ENCODE measurements at regions not wholly inside any gene's neighbourhood (a gene's known extent, or its start where the extent isn't known, plus 50 kb on each side); places are given as distances from the start of the nearest gene placed in this dataset.

DNA sequence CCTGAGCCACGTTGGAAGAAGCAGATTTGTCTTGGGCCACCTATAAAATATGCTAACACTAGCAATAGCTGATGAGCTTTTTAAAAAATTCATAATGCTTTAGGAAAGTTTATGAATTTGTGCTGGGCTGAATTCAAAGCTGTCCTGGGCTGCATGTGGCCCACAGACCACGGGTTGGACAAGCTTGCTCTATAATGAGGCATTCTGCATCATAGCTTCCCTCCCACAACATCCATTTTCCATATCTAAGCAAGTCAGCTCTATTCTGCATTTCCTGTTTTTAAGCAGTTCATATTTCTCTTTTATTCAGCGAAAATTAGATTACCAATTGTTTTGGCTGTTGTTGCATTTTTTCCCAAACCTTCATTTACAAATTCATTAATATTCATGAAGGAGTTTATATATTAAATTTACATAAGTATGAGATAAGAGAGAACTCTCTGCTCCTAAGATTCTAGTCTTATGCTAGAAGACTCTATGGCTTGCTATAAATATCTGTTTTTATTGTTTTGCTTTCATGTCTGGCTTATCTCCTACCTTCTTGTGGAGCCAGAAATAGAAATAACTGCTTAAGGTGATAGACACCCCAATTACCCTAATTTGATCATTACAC, 114.5 kb upstream of the HNRNPA3 start:
- BruUV-seq (replicated peaks), result no TSS peak
- Histone ChIP-seq H4K20me1 (ENCODE audit: low read length) (no peaks in the 10 kb centered on the region), H3K4me3 (ENCODE audit: low read length) (no peak overlapping the region), H3K9me2 (replicated peaks; ENCODE audit: low read length) (no peaks in the 10 kb centered on the region), H3K4me2 (ENCODE audit: low read length) (no peak overlapping the region), H3K4me1 (ENCODE audit: insufficient read depth, low read length) (no peaks in the 10 kb centered on the region), H3K27ac (ENCODE audit: low read length) (no peak overlapping the region), H3K27me3 (ENCODE audit: low read length) (peaks cover 43% of the 10 kb centered on the region), H2AFZ (ENCODE audit: low read length) (no peak overlapping the region), H3K9ac (ENCODE audit: low read length) (no peak overlapping the region), H3K36me3 (ENCODE audit: low read depth, low read length) (no peaks in the 10 kb centered on the region), H3F3A (ENCODE audit: low read length, unreplicated experiment) (no peaks in the 10 kb centered on the region), H3K79me2 (ENCODE audit: low read length) (no peaks in the 10 kb centered on the region), H3K9me3 (ENCODE audit: low read length) (no peaks in the 10 kb centered on the region)
- intact Hi-C loops (cut with micrococcal nuclease), result no loop called here
- POLR2A ChIA-PET (ENCODE audit: unreplicated experiment), result interaction anchor here (0.6 kb wide), 1 partner anchor 47 kb away, joined by 3 read pairs; no protein-coding TSS in a partner anchor
- TF ChIP-seq EZH2 (IDR thresholded peaks at IDR 0.05; ENCODE audit: low read length, unreplicated experiment), result no peak
- TF ChIP-seq EZH2phosphoT487 (IDR thresholded peaks at IDR 0.05; ENCODE audit: borderline replicate concordance, low read length), result no peak
- TF ChIP-seq, protein P1, sequence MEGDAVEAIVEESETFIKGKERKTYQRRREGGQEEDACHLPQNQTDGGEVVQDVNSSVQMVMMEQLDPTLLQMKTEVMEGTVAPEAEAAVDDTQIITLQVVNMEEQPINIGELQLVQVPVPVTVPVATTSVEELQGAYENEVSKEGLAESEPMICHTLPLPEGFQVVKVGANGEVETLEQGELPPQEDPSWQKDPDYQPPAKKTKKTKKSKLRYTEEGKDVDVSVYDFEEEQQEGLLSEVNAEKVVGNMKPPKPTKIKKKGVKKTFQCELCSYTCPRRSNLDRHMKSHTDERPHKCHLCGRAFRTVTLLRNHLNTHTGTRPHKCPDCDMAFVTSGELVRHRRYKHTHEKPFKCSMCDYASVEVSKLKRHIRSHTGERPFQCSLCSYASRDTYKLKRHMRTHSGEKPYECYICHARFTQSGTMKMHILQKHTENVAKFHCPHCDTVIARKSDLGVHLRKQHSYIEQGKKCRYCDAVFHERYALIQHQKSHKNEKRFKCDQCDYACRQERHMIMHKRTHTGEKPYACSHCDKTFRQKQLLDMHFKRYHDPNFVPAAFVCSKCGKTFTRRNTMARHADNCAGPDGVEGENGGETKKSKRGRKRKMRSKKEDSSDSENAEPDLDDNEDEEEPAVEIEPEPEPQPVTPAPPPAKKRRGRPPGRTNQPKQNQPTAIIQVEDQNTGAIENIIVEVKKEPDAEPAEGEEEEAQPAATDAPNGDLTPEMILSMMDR (conservative IDR thresholded peaks at IDR 0.05; ENCODE audit: low read depth, low read length), result no peak
- DNase-seq (no peak), ATAC-seq (no peak)
- CTCF ChIA-PET, result no interaction called here

DNA sequence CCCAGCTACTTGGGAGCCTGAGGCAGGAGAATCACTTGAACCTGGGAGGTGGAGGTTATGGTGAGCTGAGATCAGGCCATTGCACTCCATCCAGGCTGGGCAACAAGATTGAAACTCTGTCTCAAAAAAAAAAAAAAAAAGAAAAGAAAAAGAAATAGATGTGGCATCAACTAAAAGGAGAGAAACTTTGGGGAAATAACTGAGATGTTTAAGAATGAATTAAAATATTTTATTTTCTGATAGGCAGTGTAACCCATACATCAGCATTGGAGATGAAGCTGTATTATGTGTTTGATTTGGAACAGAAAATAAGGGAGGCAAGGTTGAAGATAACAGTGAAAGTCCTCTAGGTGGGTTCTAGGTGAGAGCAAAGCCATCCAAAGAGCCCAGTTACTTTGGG, 110.7 kb upstream of the HNRNPA3 start:
- CTCF ChIA-PET, result no interaction called here
- no peak for DNase-seq
- BruUV-seq (replicated peaks), result no TSS peak

DNA sequence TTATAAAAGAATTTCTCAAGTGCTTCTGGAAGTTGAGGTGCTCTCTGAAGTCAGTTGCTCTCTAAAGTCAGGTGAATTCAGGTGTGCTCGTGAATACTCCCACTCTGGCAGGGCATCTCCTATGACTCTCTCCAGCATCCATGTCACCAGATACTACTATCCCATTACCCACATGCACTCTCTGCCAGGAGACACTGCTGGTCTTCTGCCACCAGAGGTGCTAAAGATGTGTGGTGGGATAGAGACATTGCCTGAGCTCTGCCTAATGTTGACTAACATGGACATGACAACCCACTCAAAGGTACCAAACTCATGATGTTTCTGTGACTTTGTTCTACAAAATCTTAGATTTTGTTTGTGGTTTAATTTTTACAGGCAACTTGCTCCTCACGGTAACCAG, 106.4 kb upstream of the HNRNPA3 start:
- no peak overlapping the region for H2AFZ ChIP-seq (ENCODE audit: low read length)
- H3K27me3 ChIP-seq (ENCODE audit: low read length), result peaks cover 51% of the 10 kb centered on the region
- no peaks in the 10 kb centered on the region for H3K9me3 ChIP-seq (ENCODE audit: low read length)
- intact Hi-C loops (cut with micrococcal nuclease), result no loop called here
- peak; percentile 73 for ATAC-seq
- no peak for TF ChIP-seq EZH2phosphoT487 (IDR thresholded peaks at IDR 0.05; ENCODE audit: borderline replicate concordance, low read length)
- TF ChIP-seq, protein P1 (conservative IDR thresholded peaks at IDR 0.05; ENCODE audit: low read depth, low read length), result peak; percentile 43; the same call in 1 of the 2 replicates
- H3K4me1 ChIP-seq (ENCODE audit: insufficient read depth, low read length), result no peaks in the 10 kb centered on the region
- BruUV-seq (replicated peaks), result no TSS peak
- H3K9ac ChIP-seq (ENCODE audit: low read length), result no peak overlapping the region
- H3K4me2 ChIP-seq (ENCODE audit: low read length), result no peak overlapping the region
- H3K79me2 ChIP-seq (ENCODE audit: low read length), result no peaks in the 10 kb centered on the region
- POLR2A ChIA-PET (ENCODE audit: unreplicated experiment), result no interaction called here
- no peaks in the 10 kb centered on the region for H4K20me1 ChIP-seq (ENCODE audit: low read length)
- peak; percentile 31 for DNase-seq
- CTCF ChIA-PET, result no interaction called here
- H3K4me3 ChIP-seq (ENCODE audit: low read length), result no peak overlapping the region
- no peaks in the 10 kb centered on the region for H3F3A ChIP-seq (ENCODE audit: low read length, unreplicated experiment)
- H3K9me2 ChIP-seq (replicated peaks; ENCODE audit: low read length), result no peaks in the 10 kb centered on the region
- no peaks in the 10 kb centered on the region for H3K36me3 ChIP-seq (ENCODE audit: low read depth, low read length)
- H3K27ac ChIP-seq (ENCODE audit: low read length), result no peak overlapping the region

More for the DNA sequence above, 110.7 kb upstream of the HNRNPA3 start:
- ATAC-seq, result no peak
- Histone ChIP-seq H3K9me3 (ENCODE audit: low read length) (no peaks in the 10 kb centered on the region), H3K9me2 (replicated peaks; ENCODE audit: low read length) (no peaks in the 10 kb centered on the region), H3K4me1 (ENCODE audit: insufficient read depth, low read length) (no peaks in the 10 kb centered on the region), H2AFZ (ENCODE audit: low read length) (no peak overlapping the region), H4K20me1 (ENCODE audit: low read length) (no peaks in the 10 kb centered on the region), H3K4me3 (ENCODE audit: low read length) (no peak overlapping the region), H3F3A (ENCODE audit: low read length, unreplicated experiment) (no peaks in the 10 kb centered on the region), H3K27ac (ENCODE audit: low read length) (no peak overlapping the region), H3K27me3 (ENCODE audit: low read length) (peaks cover 28% of the 10 kb centered on the region; the same call in 1 of the 2 replicates), H3K9ac (ENCODE audit: low read length) (no peak overlapping the region), H3K4me2 (ENCODE audit: low read length) (no peak overlapping the region), H3K79me2 (ENCODE audit: low read length) (no peaks in the 10 kb centered on the region), H3K36me3 (ENCODE audit: low read depth, low read length) (no peaks in the 10 kb centered on the region)
- POLR2A ChIA-PET (ENCODE audit: unreplicated experiment), result no interaction called here
- no peak for TF ChIP-seq EZH2 (IDR thresholded peaks at IDR 0.05; ENCODE audit: low read length, unreplicated experiment)
- no peak for TF ChIP-seq EZH2phosphoT487 (IDR thresholded peaks at IDR 0.05; ENCODE audit: borderline replicate concordance, low read length)
- TF ChIP-seq, protein P1 (conservative IDR thresholded peaks at IDR 0.05; ENCODE audit: low read depth, low read length), result no peak
- intact Hi-C loops (cut with micrococcal nuclease), result no loop called here
